GM23338 (cell line): ENCODE measurements at regions not wholly inside any gene's neighbourhood (a gene's known extent, or its start where the extent isn't known, plus 50 kb on each side); places are given as distances from the start of the nearest gene placed in this dataset.

Experiments used
- CREB1 ChIP-seq: fragments of 250-450 bp; sonication (Bioruptor Pico); IDR thresholded peaks from 2 replicates; pipeline ENCODE4 v1.5.0; 2020; ENCODE audit warnings: low read depth, mild to moderate bottlenecking, moderate library complexity
- CTCF ChIP-seq, 2 experiments: fragments of 200-600 bp in 1 of 2; sonication (generic) in 1 of 2; conservative IDR thresholded peaks; 2 replicates each; pipeline versions ENCODE4 v1.5.1 to v1.6.1; 2016 to 2017; ENCODE audit warnings: antibody characterized with exemption in 2 of 2, low read depth in 2 of 2, mild to moderate bottlenecking in 2 of 2, moderate library complexity in 1 of 2
- EZH2 ChIP-seq: fragments of 200-600 bp; sonication (generic); IDR thresholded peaks from one replicate; pipeline ENCODE4 v1.8.0; 2017; ENCODE audit warnings: antibody characterized with exemption, mild to moderate bottlenecking, low read depth; ENCODE audit not compliant: unreplicated experiment
- EZH2phosphoT487 ChIP-seq: fragments of 200-600 bp; sonication (generic); IDR thresholded peaks from one replicate; pipeline ENCODE4 v1.8.1; 2018; ENCODE audit warnings: antibody characterized with exemption; ENCODE audit not compliant: unreplicated experiment
- POLR2AphosphoS5 ChIP-seq: IDR thresholded peaks from 2 replicates; pipeline ENCODE4 v1.6.1; 2016; ENCODE audit warnings: antibody characterized with exemption, low read depth

- no peak for TF ChIP-seq CTCF (conservative IDR thresholded peaks at IDR 0.05; ENCODE audit: low read depth in 2 of 2)
- no peak for TF ChIP-seq CREB1 (CRISPR knock-in tag)
- TF ChIP-seq EZH2 = no peak
- no peak for TF ChIP-seq EZH2phosphoT487
- TF ChIP-seq POLR2AphosphoS5 = no peak
Observed at GRCh38 chr13:73908809-73909208, 225.4 kb downstream of the KLF12 start.
